Right lung (tissue), 2 donors: ENCODE measurements at regions not wholly inside any gene's neighbourhood (a gene's known extent, or its start where the extent isn't known, plus 50 kb on each side); places are given as distances from the start of the nearest gene placed in this dataset.
A peak's percentile ranks its signal among the peaks of the same experiment; 100 is the strongest.
"Not testable (repeated sequence)": the region's sequence is repeated elsewhere in the genome, so short reads cannot be mapped to it uniquely, and the experiment has no call there.

Experiments
- DNase-seq, 2 donors: peaks; one replicate each; pipeline ENCODE4 v3.0.0-alpha.2; 2013

DNA sequence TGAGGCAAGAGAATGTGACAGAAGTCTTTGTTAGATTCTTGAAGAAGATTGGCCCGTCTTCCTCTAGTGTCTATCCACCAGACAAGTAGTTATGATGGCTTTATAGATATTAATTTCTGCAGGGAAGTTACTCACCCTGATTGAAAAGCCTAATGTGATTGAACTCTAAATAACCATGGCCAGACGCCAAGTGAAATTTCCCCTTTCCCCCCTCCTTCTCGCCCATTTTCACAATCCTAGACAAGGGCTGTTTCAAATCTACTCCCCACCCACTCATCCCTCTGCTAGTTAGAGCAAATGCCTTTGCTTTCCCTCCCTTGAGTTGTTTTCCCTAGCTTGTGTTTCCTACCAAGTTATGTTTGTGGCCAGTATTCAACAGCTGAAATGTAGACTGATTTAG is 182.5 kb downstream of the TMEM167A start:
- peak; percentile 67 to 77 for DNase-seq

GRCh38 chr5:82889088-82889487 is 188.1 kb downstream of the TMEM167A start:
- no peak for DNase-seq

GRCh38 chr5:82886911-82887310 is 190.3 kb downstream of the TMEM167A start:
- no peak for DNase-seq

DNA sequence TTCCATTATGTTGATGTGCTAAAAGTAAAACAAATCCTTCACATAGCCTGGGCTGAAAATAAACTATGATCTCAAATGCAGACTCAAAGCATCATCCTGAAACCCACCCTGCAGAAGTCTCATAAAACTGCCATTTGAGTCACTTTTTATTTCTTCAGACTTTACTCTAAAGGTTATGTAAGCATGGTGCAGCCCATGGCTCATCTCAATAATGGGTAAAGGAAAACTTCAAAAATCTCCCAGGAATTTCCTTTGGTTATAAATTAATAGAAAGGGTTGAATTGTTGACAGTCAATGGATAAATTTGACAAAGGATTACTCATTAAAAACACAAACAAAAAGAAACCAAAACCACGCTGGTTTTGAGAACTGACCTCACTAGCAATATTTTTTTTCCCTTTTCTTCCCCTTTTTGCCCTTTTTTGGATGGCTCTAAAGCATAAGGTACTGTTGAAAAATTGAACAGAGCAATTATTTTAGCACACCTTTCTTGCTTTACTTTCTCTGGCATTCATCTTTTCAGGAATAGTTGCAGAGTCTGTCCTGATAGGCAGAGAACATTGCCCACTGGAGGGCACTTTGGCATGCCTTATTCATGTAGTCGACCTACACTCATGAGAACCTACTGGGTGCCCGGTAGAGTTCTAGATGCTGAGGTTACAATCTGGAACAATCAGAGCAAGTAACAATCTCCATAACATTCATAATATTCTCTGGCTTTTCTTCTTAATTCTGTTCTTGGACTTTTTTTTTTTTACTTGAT is 191.4 kb downstream of the TMEM167A start:
- no peak for DNase-seq

DNA sequence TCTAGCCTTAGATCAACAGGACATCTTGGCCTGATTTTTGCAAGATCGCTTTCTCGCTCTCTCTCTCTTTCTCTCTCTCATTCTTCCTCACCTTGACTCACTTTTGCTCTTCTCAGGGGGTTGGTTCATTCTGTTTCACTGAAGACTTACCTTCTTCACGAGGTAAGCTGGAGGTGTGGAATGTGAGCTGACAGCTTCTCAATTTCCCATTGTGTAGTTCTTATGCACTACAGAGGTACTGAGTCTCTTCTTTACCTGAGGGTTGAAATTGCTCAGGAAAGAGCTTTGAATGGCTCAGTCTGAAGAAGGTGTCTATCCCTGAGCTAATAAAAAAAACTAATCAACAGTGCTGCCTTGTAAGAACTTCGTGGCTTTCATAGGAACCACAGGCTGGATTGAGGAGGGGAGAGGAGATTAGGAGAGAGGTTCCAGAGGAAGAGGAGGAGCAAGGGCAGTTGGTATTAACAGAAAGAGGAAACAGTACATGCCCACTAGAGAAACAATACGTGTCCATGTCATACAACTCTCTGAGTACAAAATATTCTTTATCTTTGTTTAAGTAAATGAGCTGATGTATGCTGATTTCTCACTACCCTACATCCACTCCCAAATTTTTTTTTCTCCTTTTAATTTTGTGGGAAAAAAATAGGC is 192.2 kb downstream of the TMEM167A start:
- DNase-seq = no peak

- no peak for DNase-seq
These were observed 194.9 kb downstream of the TMEM167A start for GRCh38 chr5:82882316-82882715.

GRCh38 chr5:82881571-82882174 is 195.5 kb downstream of the TMEM167A start:
- DNase-seq = no peak

- no peak for DNase-seq
These were observed 198.1 kb downstream of the TMEM167A start for GRCh38 chr5:82879089-82879488.

GRCh38 chr5:82873452-82873851 is 203.7 kb downstream of the TMEM167A start:
- no peak for DNase-seq

DNA sequence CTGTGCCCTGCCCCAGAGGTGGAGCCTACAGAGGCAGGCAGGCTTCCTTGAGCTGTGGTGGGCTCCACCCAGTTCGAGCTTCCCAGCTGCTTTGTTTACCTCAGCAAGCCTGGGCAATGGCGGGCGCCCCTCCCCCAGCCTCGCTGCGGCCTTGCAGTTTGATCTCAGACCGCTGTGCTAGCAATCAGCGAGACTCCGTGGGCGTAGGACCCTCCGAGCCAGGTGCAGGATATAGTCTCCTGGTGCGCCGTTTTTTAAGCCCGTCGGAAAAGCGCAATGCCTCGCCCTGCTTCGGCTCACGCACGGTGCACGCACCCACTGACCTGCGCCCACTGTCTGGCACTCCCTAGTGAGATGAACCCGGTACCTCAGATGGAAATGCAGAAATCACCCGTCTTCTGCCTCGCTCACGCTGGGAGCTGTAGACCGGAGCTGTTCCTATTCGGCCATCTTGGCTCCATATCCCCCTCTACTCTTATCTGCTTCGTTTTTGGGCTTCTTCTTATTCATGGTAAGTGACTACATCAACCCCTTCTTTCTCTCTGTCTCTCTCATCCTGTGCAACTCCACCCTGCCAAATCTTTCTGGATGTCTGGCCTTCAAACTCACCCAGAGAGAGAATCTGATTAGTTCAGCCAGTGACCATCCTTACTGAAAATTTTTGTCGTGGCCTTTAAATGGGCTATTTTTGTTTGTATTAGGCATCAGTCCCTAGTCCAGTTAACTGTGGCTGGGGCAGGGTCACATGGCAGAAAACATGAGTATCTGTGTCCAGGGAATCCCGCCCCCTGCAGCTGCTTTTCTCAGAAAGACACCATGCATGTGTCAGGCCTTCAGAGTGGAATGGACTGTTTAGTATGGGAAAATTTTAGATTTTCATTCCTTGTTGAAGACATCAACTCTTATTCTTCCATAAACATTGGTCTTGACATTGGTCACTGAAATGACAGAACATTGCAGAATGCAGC is 204.6 kb downstream of the TMEM167A start:
- DNase-seq = not testable (repeated sequence)

- no peak for DNase-seq
These were observed 211.6 kb downstream of the TMEM167A start for GRCh38 chr5:82865625-82866024.

- no peak for DNase-seq
These were observed 213.9 kb downstream of the TMEM167A start for GRCh38 chr5:82863266-82863665.

DNA sequence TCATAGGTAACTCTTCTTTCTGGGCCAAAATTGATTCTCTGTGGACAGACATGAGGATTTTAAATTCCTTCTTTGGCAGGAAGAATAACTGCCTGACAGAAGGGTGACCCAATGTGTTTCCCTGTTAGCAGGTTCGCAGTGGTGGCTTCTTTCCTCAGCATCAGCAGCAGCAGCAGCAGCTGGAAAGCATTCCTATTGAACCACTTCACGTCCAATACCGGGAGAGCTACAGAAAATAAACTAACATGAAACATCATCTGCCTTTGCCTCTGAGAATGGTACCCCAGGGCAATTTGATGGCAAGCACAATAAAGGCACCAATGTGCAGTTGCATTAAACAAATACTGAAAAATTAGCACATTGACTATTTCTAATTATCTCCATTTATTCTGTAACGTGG is 214.5 kb downstream of the TMEM167A start:
- no peak for DNase-seq

DNA sequence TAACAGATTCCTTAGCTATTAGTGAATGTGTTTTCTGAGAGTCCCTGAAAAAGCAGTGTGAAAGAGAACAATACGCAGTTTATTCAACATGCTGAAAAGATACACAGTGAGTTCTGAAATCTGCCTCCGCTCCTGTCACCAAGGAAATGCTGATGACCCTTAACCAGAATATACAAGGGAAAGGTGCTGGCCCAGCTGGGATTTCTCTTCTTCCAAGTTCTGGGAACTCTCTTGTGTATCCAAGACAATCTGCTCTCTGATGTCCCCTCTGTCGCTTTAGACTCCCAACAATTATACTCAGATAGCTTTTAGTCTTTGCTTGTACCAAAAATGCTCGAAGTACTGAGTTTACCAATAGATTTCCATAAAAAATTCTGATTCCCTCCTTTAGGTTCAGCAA is 214.9 kb downstream of the TMEM167A start:
- no peak for DNase-seq

DNA sequence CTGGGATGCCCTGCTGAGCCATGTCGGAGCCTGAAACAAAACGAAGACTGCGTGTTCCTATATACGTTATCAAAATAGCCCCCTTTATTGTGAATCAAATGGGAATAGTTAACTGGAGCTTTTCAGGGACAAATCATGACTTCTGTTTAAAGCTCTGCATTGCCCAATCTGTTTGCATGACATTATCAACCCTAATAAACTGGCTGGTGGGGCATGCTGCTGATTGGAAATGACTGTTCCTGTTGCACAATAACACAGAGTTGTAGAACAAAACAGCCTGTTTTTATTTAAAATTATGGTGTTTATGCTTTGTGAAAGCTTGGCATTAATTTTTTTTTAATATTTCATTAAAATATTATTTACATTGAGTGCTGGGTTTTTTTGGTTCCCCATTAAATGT is 215.5 kb downstream of the TMEM167A start:
- DNase-seq = peak in 1 of 2 donors; percentile 68

DNA sequence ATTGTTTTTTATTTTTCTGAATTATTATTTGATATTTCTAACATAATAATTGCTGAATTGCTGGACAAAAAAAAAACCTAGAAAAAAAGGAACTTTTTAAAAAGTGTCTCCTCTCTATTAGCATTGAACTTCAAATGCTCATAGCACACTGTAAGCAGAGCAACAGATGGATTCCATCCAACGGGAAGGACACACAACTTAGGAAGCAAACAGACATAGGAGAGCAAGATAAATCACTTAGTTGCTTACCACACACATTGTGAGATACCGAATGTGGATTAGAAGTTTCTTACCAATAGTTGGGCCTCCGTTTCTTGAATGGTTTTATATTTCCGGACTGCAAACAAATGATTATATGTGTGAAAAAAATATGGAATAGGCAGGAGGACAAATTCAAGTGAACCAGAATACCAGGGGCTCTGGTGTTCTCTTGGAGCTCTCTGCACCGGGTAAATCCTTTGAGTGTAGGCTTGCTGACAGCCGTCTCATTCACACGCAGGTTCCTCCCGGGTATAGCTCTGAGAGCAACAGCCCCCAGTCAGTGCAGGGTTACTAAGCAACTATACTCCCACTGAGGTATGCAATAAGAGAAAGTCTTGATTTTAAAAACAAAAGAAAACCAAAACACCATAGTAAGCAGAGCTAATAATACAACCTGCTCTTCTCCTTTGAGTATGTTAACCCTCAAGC is 217.6 kb downstream of the TMEM167A start:
- peak in 1 of 2 donors; percentile 48 for DNase-seq

DNA sequence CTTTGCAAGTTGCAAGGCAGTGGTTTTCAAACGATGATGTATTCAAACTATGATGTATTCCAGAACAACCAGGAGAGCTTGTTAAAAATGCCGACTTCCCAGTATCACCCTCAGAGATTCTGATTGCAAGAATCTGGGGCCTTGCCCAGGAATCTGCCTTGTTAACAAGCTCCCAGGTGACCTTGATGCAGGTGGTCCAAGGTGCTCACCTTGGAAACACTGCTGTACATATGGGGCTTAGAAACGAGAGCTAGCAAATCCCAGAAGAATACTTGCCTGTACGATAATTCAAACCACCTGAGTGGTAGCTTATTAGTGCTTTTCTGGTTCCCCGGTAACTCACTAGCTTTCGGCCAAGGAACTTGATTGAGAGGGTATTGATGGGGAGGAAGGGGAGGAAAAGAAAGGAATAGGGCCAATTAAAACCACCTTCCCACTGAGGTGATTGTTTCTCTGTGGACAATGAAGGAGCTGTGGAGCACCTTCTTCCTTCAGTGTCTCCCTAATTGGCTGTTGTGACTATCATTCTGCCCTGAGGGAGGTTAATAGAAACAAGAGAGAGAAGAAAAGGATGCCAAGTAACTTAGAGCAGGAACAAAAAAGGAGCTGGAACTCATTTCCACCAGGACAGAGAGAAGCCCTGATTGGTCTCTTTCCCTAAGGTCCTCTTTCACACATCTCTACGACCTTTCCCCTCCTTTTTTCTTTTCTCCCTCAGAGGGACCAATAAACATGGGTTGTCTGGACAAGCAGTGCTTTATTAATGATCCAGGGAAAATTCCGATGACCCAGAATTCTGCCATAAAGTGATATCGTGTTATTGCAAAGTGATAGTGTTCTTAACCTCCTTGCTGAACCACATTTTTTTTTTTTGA is 218.8 kb downstream of the TMEM167A start:
- DNase-seq = no peak

- DNase-seq = peak; percentile 69 to 75
These were observed 221.2 kb downstream of the TMEM167A start for GRCh38 chr5:82855893-82856550.

GRCh38 chr5:82854956-82855355 is 222.2 kb downstream of the TMEM167A start:
- no peak for DNase-seq

GRCh38 chr5:82851471-82851870 is 225.7 kb downstream of the TMEM167A start:
- DNase-seq = peak in 1 of 2 donors; percentile 56
